Endothelial cell of umbilical vein (primary cell): ENCODE measurements at regions not wholly inside any gene's neighbourhood (a gene's known extent, or its start where the extent isn't known, plus 50 kb on each side); places are given as distances from the start of the nearest gene placed in this dataset.

ENCODE experiments used
- BruUV-seq: library from RNA; stranded (reverse); fragments of 400-500 nt; replicated peaks from 2 replicates; lab custom pipeline; 2021; lab: Mats Ljungman, UMichigan
- CTCF ChIA-PET: fragments of 300-600, 350-600 bp; sonication (Branson Sonifier 250); formaldehyde crosslinking; loops from one replicate; lab custom pipeline; 2021; ENCODE audit warnings: antibody characterized with exemption, inconsistent platforms; lab: Charles Lee
- POLR2A ChIA-PET: fragments of 300-600, 350-600 bp; sonication (Branson Sonifier 250); formaldehyde crosslinking; loops from one replicate; lab custom pipeline; 2021; ENCODE audit warnings: antibody characterized with exemption, inconsistent platforms; lab: Charles Lee
- DNase-seq: peaks from one replicate; pipeline ENCODE4 v3.0.0-alpha.2; 2011; ENCODE audit warnings: low read depth, low spot score
- FAIRE-seq: peaks from 2 replicates; lab custom pipeline; 2011; peaks lifted over from hg19 to GRCh38; lab: Jason Lieb, UNC
- H2AFZ ChIP-seq: 2 replicates; pipeline ENCODE4 v1.6.0; 2012; ENCODE audit warnings: low read depth, low read length, control low read depth, inconsistent platforms
- H3K27ac ChIP-seq: 2 replicates; pipeline ENCODE4 v1.5.1; 2011; ENCODE audit warnings: low read depth, mild to moderate bottlenecking, control low read depth, low read length, moderate library complexity; ENCODE audit not compliant: insufficient read depth
- H3K27me3 ChIP-seq, 2 experiments: 2 replicates each; pipeline versions ENCODE4 v1.6.0 to v1.6.1; 2011; ENCODE audit warnings: low read length in 2 of 2, mixed read lengths in 1 of 2; ENCODE audit not compliant: control insufficient read depth in 2 of 2, insufficient read depth in 2 of 2
- H3K36me3 ChIP-seq, 2 experiments: 2 replicates in 1 of 2; 3 replicates in 1 of 2; pipeline ENCODE4 v1.5.1; 2011; ENCODE audit warnings: low read length in 2 of 2, mild to moderate bottlenecking in 1 of 2, moderate library complexity in 1 of 2; ENCODE audit not compliant: control insufficient read depth in 2 of 2, insufficient read depth in 2 of 2; ENCODE audit errors: extremely low read depth in 1 of 2
- H3K4me1 ChIP-seq: 3 replicates; pipeline ENCODE4 v1.5.1; 2011; ENCODE audit warnings: mild to moderate bottlenecking, low read length; ENCODE audit not compliant: control insufficient read depth, insufficient read depth; ENCODE audit errors: extremely low read depth
- H3K4me2 ChIP-seq: 2 replicates; pipeline ENCODE4 v1.6.1; 2011; ENCODE audit warnings: low read length, control low read depth, mixed read lengths; ENCODE audit not compliant: insufficient read depth
- H3K4me3 ChIP-seq, 3 experiments: fragments of 200-600 bp in 1 of 3; sonication (generic), shearing (Covaris generic) in 1 of 3; replicated peaks in 1 of 3; 2 replicates each; pipeline ENCODE4 v1.5.1; 2011 to 2016; ENCODE audit warnings: control low read depth in 3 of 3, low read length in 3 of 3, mild to moderate bottlenecking in 2 of 3, inconsistent platforms in 1 of 3, low read depth in 1 of 3, moderate library complexity in 1 of 3; ENCODE audit not compliant: insufficient read depth in 1 of 3
- H3K79me2 ChIP-seq: 2 replicates; pipeline ENCODE4 v1.6.0; 2012; ENCODE audit warnings: low read length, inconsistent platforms; ENCODE audit not compliant: control insufficient read depth, insufficient read depth
- H3K9ac ChIP-seq: replicated peaks from 2 replicates; pipeline ENCODE3; 2011; ENCODE audit warnings: low read length, control low read depth; ENCODE audit not compliant: insufficient read depth; ENCODE audit errors: extremely low read depth
- H3K9me1 ChIP-seq: replicated peaks from 3 replicates; pipeline ENCODE4 v1.6.0; 2011; ENCODE audit warnings: mild to moderate bottlenecking, low read length; ENCODE audit not compliant: control insufficient read depth, insufficient read depth; ENCODE audit errors: extremely low read depth
- H3K9me3 ChIP-seq: replicated peaks from 2 replicates; pipeline ENCODE4 v1.5.1; 2012; ENCODE audit warnings: low read length, inconsistent platforms; ENCODE audit not compliant: control insufficient read depth, insufficient read depth
- H4K20me1 ChIP-seq: replicated peaks from 2 replicates; pipeline ENCODE3; 2011; ENCODE audit warnings: mild to moderate bottlenecking, low read length; ENCODE audit not compliant: control insufficient read depth, insufficient read depth; ENCODE audit errors: extremely low read depth
- EZH2 ChIP-seq: IDR thresholded peaks from 2 replicates; pipeline ENCODE4 v1.6.1; 2012; ENCODE audit warnings: borderline replicate concordance, low read depth, mild to moderate bottlenecking, moderate library complexity, low read length, inconsistent platforms; ENCODE audit not compliant: severe bottlenecking
- FOS ChIP-seq: IDR thresholded peaks from 2 replicates; pipeline ENCODE4 v1.6.1; 2011; ENCODE audit warnings: mild to moderate bottlenecking, low read length, moderate library complexity, borderline replicate concordance; ENCODE audit not compliant: insufficient read depth
- GATA2 ChIP-seq: IDR thresholded peaks from 2 replicates; pipeline ENCODE4 v1.7.0; 2011; ENCODE audit warnings: low read depth, mild to moderate bottlenecking, moderate library complexity, mixed read lengths, low read length; ENCODE audit not compliant: insufficient read length, insufficient read depth
- JUN ChIP-seq: IDR thresholded peaks from 2 replicates; pipeline ENCODE4 v1.6.1; 2011; ENCODE audit warnings: borderline replicate concordance, low read depth; ENCODE audit not compliant: insufficient read length, insufficient read depth
- MYC ChIP-seq: IDR thresholded peaks from one replicate; pipeline ENCODE4 v1.6.1; 2011; ENCODE audit warnings: mild to moderate bottlenecking, low read depth, low read length
- POLR2A ChIP-seq: IDR thresholded peaks from 2 replicates; pipeline ENCODE4 v1.6.1; 2012; ENCODE audit warnings: low read depth, mild to moderate bottlenecking, control low read depth, low read length
- POLR2AphosphoS5 ChIP-seq: IDR thresholded peaks from 2 replicates; pipeline ENCODE4 v1.6.1; 2012; ENCODE audit warnings: low read depth, mild to moderate bottlenecking, control low read depth, low read length, moderate library complexity; ENCODE audit not compliant: insufficient read depth
- dilution Hi-C: fragments of 300-500 bp; cut with MboI; formaldehyde crosslinking; loops from one replicate; pipeline ENCODE4 v1.15.0; 2019; ENCODE audit warnings: low sequenced_read_pairs; ENCODE audit not compliant: extremely low pct_ligation_motif_present
- intact Hi-C: fragments of 100-400 bp; cut with micrococcal nuclease; formaldehyde crosslinking; loops from one replicate; pipeline ENCODE4 v1.10.0; 2022
- TF ChIP-seq, protein P1 (sequence below): IDR thresholded peaks from 2 replicates; pipeline ENCODE4 v1.6.1; 2011; ENCODE audit not compliant: insufficient read depth, insufficient read length
- TF ChIP-seq, protein P2 (sequence below), 2 donors: IDR thresholded peaks; 1 replicate in 1 of 2; 2 replicates in 1 of 2; pipeline ENCODE4 v1.5.1; 2011; ENCODE audit warnings: low read length in 2 of 2, mild to moderate bottlenecking in 2 of 2, moderate library complexity in 2 of 2, control low read depth in 1 of 2, inconsistent platforms in 1 of 2, low read depth in 1 of 2; ENCODE audit not compliant: insufficient read depth in 1 of 2; ENCODE audit errors: extremely low read depth in 1 of 2

DNA sequence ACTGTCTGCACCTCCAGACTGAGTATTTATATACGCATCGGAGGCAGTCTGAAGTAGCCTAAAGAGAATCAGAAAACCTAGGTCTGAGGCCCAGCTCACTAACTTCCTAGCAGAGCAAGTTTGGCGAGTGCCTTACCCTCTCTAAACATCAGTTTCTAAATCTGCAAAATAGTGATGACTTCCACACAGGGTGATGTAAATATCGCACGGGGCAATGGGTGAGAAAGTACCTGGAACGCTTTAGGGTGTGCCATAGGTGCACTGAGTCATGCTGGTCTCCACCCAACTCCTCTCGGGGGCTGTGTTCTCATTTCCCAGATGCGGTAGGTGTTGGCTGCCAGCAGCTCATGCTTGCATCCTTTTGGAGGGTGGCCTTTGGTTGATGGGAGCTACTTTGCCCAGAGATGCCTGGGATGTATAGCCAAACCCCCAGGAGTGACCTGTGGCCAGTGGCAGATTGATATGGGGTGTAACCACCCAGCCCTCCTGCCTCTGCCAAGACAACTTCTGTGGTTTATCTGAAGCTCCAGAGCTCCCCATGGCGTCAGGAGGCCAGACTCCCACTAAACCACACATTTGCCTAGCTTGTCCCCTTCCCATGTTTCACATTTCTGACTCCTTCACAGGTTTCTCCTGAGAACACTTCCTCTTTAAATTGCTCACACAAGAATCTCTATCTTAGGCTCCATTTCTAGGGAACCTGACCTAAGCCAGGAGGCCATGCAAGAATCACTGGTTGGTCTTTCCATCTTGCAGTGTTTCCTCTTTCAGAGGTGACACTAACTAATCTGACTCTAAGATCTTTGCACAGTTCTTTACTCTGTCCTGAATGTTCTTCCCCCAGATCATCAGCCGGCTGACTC, 62.0 kb upstream of the TUNAR start:
- Histone ChIP-seq H4K20me1 (no peaks in the 10 kb centered on the region), H3K36me3 (no peaks in the 10 kb centered on the region), H3K9ac (no peak overlapping the region), H3K27me3 (no peaks in the 10 kb centered on the region), H3K27ac (no peak overlapping the region), H3K79me2 (no peaks in the 10 kb centered on the region), H2AFZ (no peak overlapping the region), H3K4me3 (no peak overlapping the region), H3K9me3 (no peaks in the 10 kb centered on the region), H3K4me1 (no peaks in the 10 kb centered on the region), H3K9me1 (no peaks in the 10 kb centered on the region), H3K4me2 (no peak overlapping the region)
- DNase-seq, result no peak
- intact Hi-C loops, result no loop called here
- ChIA-PET CTCF (no interaction called here), POLR2A (no interaction called here)
- no peak for FAIRE-seq
- no TSS peak for BruUV-seq
- dilution Hi-C loops, result no loop called here
- no peak for TF ChIP-seq FOS
- TF ChIP-seq EZH2, result no peak
- TF ChIP-seq MYC, result no peak
- no peak for TF ChIP-seq JUN
- TF ChIP-seq POLR2A, result no peak
- no peak for TF ChIP-seq POLR2AphosphoS5
- TF ChIP-seq, protein P1, sequence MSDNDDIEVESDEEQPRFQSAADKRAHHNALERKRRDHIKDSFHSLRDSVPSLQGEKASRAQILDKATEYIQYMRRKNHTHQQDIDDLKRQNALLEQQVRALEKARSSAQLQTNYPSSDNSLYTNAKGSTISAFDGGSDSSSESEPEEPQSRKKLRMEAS, result no peak
- TF ChIP-seq, protein P2, sequence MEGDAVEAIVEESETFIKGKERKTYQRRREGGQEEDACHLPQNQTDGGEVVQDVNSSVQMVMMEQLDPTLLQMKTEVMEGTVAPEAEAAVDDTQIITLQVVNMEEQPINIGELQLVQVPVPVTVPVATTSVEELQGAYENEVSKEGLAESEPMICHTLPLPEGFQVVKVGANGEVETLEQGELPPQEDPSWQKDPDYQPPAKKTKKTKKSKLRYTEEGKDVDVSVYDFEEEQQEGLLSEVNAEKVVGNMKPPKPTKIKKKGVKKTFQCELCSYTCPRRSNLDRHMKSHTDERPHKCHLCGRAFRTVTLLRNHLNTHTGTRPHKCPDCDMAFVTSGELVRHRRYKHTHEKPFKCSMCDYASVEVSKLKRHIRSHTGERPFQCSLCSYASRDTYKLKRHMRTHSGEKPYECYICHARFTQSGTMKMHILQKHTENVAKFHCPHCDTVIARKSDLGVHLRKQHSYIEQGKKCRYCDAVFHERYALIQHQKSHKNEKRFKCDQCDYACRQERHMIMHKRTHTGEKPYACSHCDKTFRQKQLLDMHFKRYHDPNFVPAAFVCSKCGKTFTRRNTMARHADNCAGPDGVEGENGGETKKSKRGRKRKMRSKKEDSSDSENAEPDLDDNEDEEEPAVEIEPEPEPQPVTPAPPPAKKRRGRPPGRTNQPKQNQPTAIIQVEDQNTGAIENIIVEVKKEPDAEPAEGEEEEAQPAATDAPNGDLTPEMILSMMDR (IDR thresholded peaks at IDR 0.05; ENCODE audit: extremely low read depth in 1 of 2, insufficient read depth in 1 of 2, low read depth in 1 of 2, low read length in 2 of 2), result no peak
- no peak for TF ChIP-seq GATA2
